ENCODE measurements at regions not wholly inside any gene's neighbourhood (a gene's known extent, or its start where the extent isn't known, plus 50 kb on each side); places are given as distances from the start of the nearest gene placed in this dataset.

- Histone ChIP-seq H3K4me2 (ENCODE audit: low read depth, low read length, poor library complexity, severe bottlenecking) (no peak overlapping the region), H3K9me3 (ENCODE audit: low read length) (no peaks in the 10 kb centered on the region), H4K20me1 (ENCODE audit: insufficient read depth, low read depth, low read length) (no peaks in the 10 kb centered on the region), H3K4me3 (ENCODE audit: low read length) (no peak overlapping the region), H3K79me2 (ENCODE audit: low read length) (no peaks in the 10 kb centered on the region), H3K9me2 (replicated peaks; ENCODE audit: insufficient read depth, low read length) (no peaks in the 10 kb centered on the region), H3K36me3 (ENCODE audit: insufficient read depth, low read length) (no peaks in the 10 kb centered on the region), H3K27me3 (ENCODE audit: low read length) (no peaks in the 10 kb centered on the region), H2AFZ (ENCODE audit: low read length) (no peak overlapping the region), H3K27ac (ENCODE audit: low read length) (no peak overlapping the region), H3K9ac (ENCODE audit: low read length) (no peak overlapping the region), H3K4me1 (ENCODE audit: low read length) (no peaks in the 10 kb centered on the region)
- no peak for DNase-seq
Observed at GRCh38 chr9:16155878-16156277, 603.0 kb downstream of the CCDC171 start.

DNA sequence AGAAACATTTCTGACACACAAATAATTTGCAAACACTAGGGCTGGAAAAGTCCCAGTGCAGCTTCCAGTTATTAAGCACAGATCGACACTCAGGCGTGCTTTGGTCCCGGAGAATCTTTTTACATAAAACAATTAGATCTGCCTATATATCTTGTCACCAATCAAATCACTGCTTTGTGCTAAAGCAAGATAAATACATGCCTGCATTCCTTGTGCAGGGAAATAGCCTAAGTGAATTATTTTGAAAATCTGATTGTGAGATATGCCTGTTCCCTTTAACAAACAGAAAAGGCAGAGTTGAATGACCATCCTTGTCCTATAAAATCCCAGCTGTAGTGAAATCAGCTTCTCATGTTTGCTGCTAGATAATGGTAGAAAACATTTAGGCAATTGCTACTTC is 604.4 kb downstream of the CCDC171 start:
- H3K9me3 ChIP-seq (ENCODE audit: low read length): no peaks in the 10 kb centered on the region
- no peaks in the 10 kb centered on the region for H3K9me2 ChIP-seq (replicated peaks; ENCODE audit: insufficient read depth, low read length)
- no peak overlapping the region for H2AFZ ChIP-seq (ENCODE audit: low read length)
- no peak overlapping the region for H3K9ac ChIP-seq (ENCODE audit: low read length)
- H3K36me3 ChIP-seq (ENCODE audit: insufficient read depth, low read length): no peaks in the 10 kb centered on the region
- no peak for DNase-seq
- no peak overlapping the region for H3K4me3 ChIP-seq (ENCODE audit: low read length)
- no peaks in the 10 kb centered on the region for H4K20me1 ChIP-seq (ENCODE audit: insufficient read depth, low read depth, low read length)
- no peaks in the 10 kb centered on the region for H3K27me3 ChIP-seq (ENCODE audit: low read length)
- H3K27ac ChIP-seq (ENCODE audit: low read length): no peak overlapping the region
- no peaks in the 10 kb centered on the region for H3K79me2 ChIP-seq (ENCODE audit: low read length)
- no peak overlapping the region for H3K4me2 ChIP-seq (ENCODE audit: low read depth, low read length, poor library complexity, severe bottlenecking)
- H3K4me1 ChIP-seq (ENCODE audit: low read length): no peaks in the 10 kb centered on the region

GRCh38 chr9:16157651-16158050 is 604.8 kb downstream of the CCDC171 start:
- Histone ChIP-seq H3K79me2 (ENCODE audit: low read length) (no peaks in the 10 kb centered on the region), H3K4me3 (ENCODE audit: low read length) (no peak overlapping the region), H3K9me2 (replicated peaks; ENCODE audit: insufficient read depth, low read length) (no peaks in the 10 kb centered on the region), H3K9me3 (ENCODE audit: low read length) (no peaks in the 10 kb centered on the region), H3K4me1 (ENCODE audit: low read length) (no peaks in the 10 kb centered on the region), H3K36me3 (ENCODE audit: insufficient read depth, low read length) (no peaks in the 10 kb centered on the region), H3K4me2 (ENCODE audit: low read depth, low read length, poor library complexity, severe bottlenecking) (no peak overlapping the region), H3K27ac (ENCODE audit: low read length) (no peak overlapping the region), H4K20me1 (ENCODE audit: insufficient read depth, low read depth, low read length) (no peaks in the 10 kb centered on the region), H3K27me3 (ENCODE audit: low read length) (no peaks in the 10 kb centered on the region), H2AFZ (ENCODE audit: low read length) (no peak overlapping the region), H3K9ac (ENCODE audit: low read length) (no peak overlapping the region)
- DNase-seq: no peak

DNA sequence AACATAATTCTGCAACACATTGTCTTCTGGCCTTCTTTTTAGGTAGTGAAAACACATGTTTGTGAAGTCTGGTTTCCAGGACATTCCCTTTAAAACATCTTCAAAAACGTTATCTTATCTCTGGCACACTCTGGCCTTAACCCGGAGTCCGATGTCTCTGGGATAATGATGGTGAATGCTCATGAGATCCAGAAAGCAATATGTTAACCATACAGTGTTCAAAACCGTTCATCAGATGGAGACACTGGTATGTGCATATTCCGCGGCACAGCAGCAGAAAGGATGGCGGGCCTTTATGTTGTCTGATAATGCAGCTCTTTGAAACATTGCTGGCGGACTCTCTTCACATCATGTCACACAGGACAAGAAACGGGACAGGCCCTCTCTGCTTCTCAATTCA is 605.2 kb downstream of the CCDC171 start:
- H3K27me3 ChIP-seq (ENCODE audit: low read length): no peaks in the 10 kb centered on the region
- H2AFZ ChIP-seq (ENCODE audit: low read length): no peak overlapping the region
- H3K36me3 ChIP-seq (ENCODE audit: insufficient read depth, low read length): no peaks in the 10 kb centered on the region
- no peak overlapping the region for H3K4me3 ChIP-seq (ENCODE audit: low read length)
- no peak overlapping the region for H3K9ac ChIP-seq (ENCODE audit: low read length)
- no peaks in the 10 kb centered on the region for H3K4me1 ChIP-seq (ENCODE audit: low read length)
- H3K27ac ChIP-seq (ENCODE audit: low read length): no peak overlapping the region
- H3K9me2 ChIP-seq (replicated peaks; ENCODE audit: insufficient read depth, low read length): no peaks in the 10 kb centered on the region
- no peaks in the 10 kb centered on the region for H3K79me2 ChIP-seq (ENCODE audit: low read length)
- no peak for DNase-seq
- H3K9me3 ChIP-seq (ENCODE audit: low read length): no peaks in the 10 kb centered on the region
- H3K4me2 ChIP-seq (ENCODE audit: low read depth, low read length, poor library complexity, severe bottlenecking): no peak overlapping the region
- H4K20me1 ChIP-seq (ENCODE audit: insufficient read depth, low read depth, low read length): no peaks in the 10 kb centered on the region

- H3K9me3 ChIP-seq (ENCODE audit: low read length): no peaks in the 10 kb centered on the region
- H4K20me1 ChIP-seq (ENCODE audit: insufficient read depth, low read depth, low read length): no peaks in the 10 kb centered on the region
- no peak for DNase-seq
- 0 out of 2 replicates have a peak, but pooled peaks cover 4% of the 10 kb centered on the region for H3K9me2 ChIP-seq (replicated peaks; ENCODE audit: insufficient read depth, low read length)
- no peak overlapping the region for H3K9ac ChIP-seq (ENCODE audit: low read length)
- H3K36me3 ChIP-seq (ENCODE audit: insufficient read depth, low read length): no peaks in the 10 kb centered on the region
- H3K79me2 ChIP-seq (ENCODE audit: low read length): no peaks in the 10 kb centered on the region
- no peaks in the 10 kb centered on the region for H3K4me1 ChIP-seq (ENCODE audit: low read length)
- no peak overlapping the region for H3K4me2 ChIP-seq (ENCODE audit: low read depth, low read length, poor library complexity, severe bottlenecking)
- H2AFZ ChIP-seq (ENCODE audit: low read length): no peak overlapping the region
- H3K4me3 ChIP-seq (ENCODE audit: low read length): no peak overlapping the region
- H3K27ac ChIP-seq (ENCODE audit: low read length): no peak overlapping the region
- H3K27me3 ChIP-seq (ENCODE audit: low read length): peaks cover 3% of the 10 kb centered on the region; the same call in 1 of the 2 replicates
Observed at GRCh38 chr9:16161483-16161882, 608.6 kb downstream of the CCDC171 start.

- Histone ChIP-seq H3K27me3 (ENCODE audit: low read length) (peaks cover 3% of the 10 kb centered on the region; the same call in 1 of the 2 replicates), H3K4me2 (ENCODE audit: low read depth, low read length, poor library complexity, severe bottlenecking) (no peak overlapping the region), H3K9me2 (replicated peaks; ENCODE audit: insufficient read depth, low read length) (no peaks in the 10 kb centered on the region), H3K79me2 (ENCODE audit: low read length) (no peaks in the 10 kb centered on the region), H3K4me1 (ENCODE audit: low read length) (no peaks in the 10 kb centered on the region), H3K27ac (ENCODE audit: low read length) (no peak overlapping the region), H3K9me3 (ENCODE audit: low read length) (no peaks in the 10 kb centered on the region), H2AFZ (ENCODE audit: low read length) (no peak overlapping the region), H3K9ac (ENCODE audit: low read length) (no peak overlapping the region), H3K36me3 (ENCODE audit: insufficient read depth, low read length) (no peaks in the 10 kb centered on the region), H3K4me3 (ENCODE audit: low read length) (no peak overlapping the region), H4K20me1 (ENCODE audit: insufficient read depth, low read depth, low read length) (no peaks in the 10 kb centered on the region)
- DNase-seq: no peak
Observed at GRCh38 chr9:16170119-16170518, 617.3 kb downstream of the CCDC171 start.

GRCh38 chr9:16171911-16172310 is 619.1 kb downstream of the CCDC171 start:
- no peaks in the 10 kb centered on the region for H3K27me3 ChIP-seq (ENCODE audit: low read length)
- no peaks in the 10 kb centered on the region for H4K20me1 ChIP-seq (ENCODE audit: insufficient read depth, low read depth, low read length)
- H3K79me2 ChIP-seq (ENCODE audit: low read length): no peaks in the 10 kb centered on the region

DNA sequence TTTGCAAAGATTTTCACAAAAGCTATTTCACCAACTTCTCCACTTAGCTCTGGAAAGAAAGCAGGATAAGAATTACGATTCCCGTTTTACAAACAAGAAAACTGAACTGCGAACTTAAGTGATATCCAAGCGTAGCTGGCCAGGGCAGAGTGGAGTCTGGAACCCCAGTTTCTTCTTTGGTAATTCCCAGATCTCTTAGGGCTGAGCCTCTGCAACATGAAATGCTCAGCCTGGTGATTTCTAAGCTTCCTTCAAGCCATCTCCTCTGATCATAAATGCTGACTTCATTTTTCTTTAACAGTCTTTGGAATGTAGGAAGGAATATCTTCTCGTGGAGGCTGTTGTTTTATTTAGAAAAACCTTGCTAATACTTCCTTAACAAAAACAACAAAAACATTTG is 620.0 kb downstream of the CCDC171 start:
- Histone ChIP-seq H3K9me3 (ENCODE audit: low read length) (no peaks in the 10 kb centered on the region), H4K20me1 (ENCODE audit: insufficient read depth, low read depth, low read length) (no peaks in the 10 kb centered on the region), H3K9me2 (replicated peaks; ENCODE audit: insufficient read depth, low read length) (no peaks in the 10 kb centered on the region), H3K4me2 (ENCODE audit: low read depth, low read length, poor library complexity, severe bottlenecking) (no peak overlapping the region), H3K4me1 (ENCODE audit: low read length) (no peaks in the 10 kb centered on the region), H3K27ac (ENCODE audit: low read length) (no peak overlapping the region), H3K4me3 (ENCODE audit: low read length) (no peak overlapping the region), H3K9ac (ENCODE audit: low read length) (no peak overlapping the region), H3K79me2 (ENCODE audit: low read length) (no peaks in the 10 kb centered on the region), H3K36me3 (ENCODE audit: insufficient read depth, low read length) (no peaks in the 10 kb centered on the region), H2AFZ (ENCODE audit: low read length) (no peak overlapping the region), H3K27me3 (ENCODE audit: low read length) (no peaks in the 10 kb centered on the region)
- no peak for DNase-seq

More at GRCh38 chr9:16171911-16172310, 619.1 kb downstream of the CCDC171 start:
- no peak overlapping the region for H3K9ac ChIP-seq (ENCODE audit: low read length)
- no peak for DNase-seq
- no peaks in the 10 kb centered on the region for H3K9me3 ChIP-seq (ENCODE audit: low read length)
- no peaks in the 10 kb centered on the region for H3K4me1 ChIP-seq (ENCODE audit: low read length)
- no peak overlapping the region for H2AFZ ChIP-seq (ENCODE audit: low read length)
- H3K36me3 ChIP-seq (ENCODE audit: insufficient read depth, low read length): no peaks in the 10 kb centered on the region
- H3K9me2 ChIP-seq (replicated peaks; ENCODE audit: insufficient read depth, low read length): no peaks in the 10 kb centered on the region
- H3K4me2 ChIP-seq (ENCODE audit: low read depth, low read length, poor library complexity, severe bottlenecking): no peak overlapping the region
- H3K27ac ChIP-seq (ENCODE audit: low read length): no peak overlapping the region
- H3K4me3 ChIP-seq (ENCODE audit: low read length): no peak overlapping the region

GRCh38 chr9:16174915-16175314 is 622.1 kb downstream of the CCDC171 start:
- Histone ChIP-seq H3K9me3 (ENCODE audit: low read length) (no peaks in the 10 kb centered on the region), H3K4me2 (ENCODE audit: low read depth, low read length, poor library complexity, severe bottlenecking) (no peak overlapping the region), H3K36me3 (ENCODE audit: insufficient read depth, low read length) (no peaks in the 10 kb centered on the region), H3K79me2 (ENCODE audit: low read length) (no peaks in the 10 kb centered on the region), H3K27ac (ENCODE audit: low read length) (no peak overlapping the region), H4K20me1 (ENCODE audit: insufficient read depth, low read depth, low read length) (no peaks in the 10 kb centered on the region), H3K9me2 (replicated peaks; ENCODE audit: insufficient read depth, low read length) (no peaks in the 10 kb centered on the region), H3K4me1 (ENCODE audit: low read length) (no peaks in the 10 kb centered on the region), H2AFZ (ENCODE audit: low read length) (no peak overlapping the region), H3K27me3 (ENCODE audit: low read length) (no peaks in the 10 kb centered on the region), H3K4me3 (ENCODE audit: low read length) (no peak overlapping the region), H3K9ac (ENCODE audit: low read length) (no peak overlapping the region)
- no peak for DNase-seq

All from Karpas-422 (cell line).